ENCODE measurements at regions not wholly inside any gene's neighbourhood (a gene's known extent, or its start where the extent isn't known, plus 50 kb on each side); places are given as distances from the start of the nearest gene placed in this dataset.
"Not testable (repeated sequence)": the region's sequence is repeated elsewhere in the genome, so short reads cannot be mapped to it uniquely, and the experiment has no call there.

DNA sequence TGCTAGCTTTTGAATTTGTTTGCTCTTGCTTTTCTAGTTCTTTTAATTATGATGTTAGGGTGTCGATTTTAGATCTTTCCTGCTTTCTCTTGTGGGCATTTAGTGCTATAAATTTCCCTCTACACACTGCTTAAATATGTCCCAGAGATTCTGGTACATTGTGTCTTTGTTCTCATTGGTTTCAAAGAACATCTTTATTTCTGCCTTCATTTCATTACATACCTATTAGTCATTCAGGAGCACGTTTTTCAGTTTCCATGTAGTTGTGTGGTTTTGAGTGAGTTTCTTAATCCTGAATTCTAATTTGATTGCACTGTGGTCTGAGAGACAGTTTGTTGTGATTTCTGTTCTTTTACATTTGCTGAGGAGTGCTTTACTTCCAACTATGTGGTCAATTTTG, 51.2 kb upstream of the MB21D2 start:
- H2BK12ac ChIP-seq (ENCODE audit: low read length in 2 of 2); H3K27ac ChIP-seq (ENCODE audit: low read length, poor library complexity, severe bottlenecking); H4K91ac ChIP-seq (ENCODE audit: low read length); H2BK15ac ChIP-seq (ENCODE audit: low read depth, poor library complexity, severe bottlenecking); DNase-seq; H2BK120ac ChIP-seq (ENCODE audit: low read depth, low read length); H3K9me3 ChIP-seq (ENCODE audit: control insufficient read depth, low read length); H3K4me3 ChIP-seq (ENCODE audit: insufficient read depth in 1 of 2, low read depth in 1 of 2, low read length in 2 of 2); H2AK5ac ChIP-seq (ENCODE audit: low read length, severe bottlenecking); H2BK5ac ChIP-seq (ENCODE audit: low read depth, low read length, poor library complexity, severe bottlenecking); H3K4ac ChIP-seq (ENCODE audit: low read depth in 1 of 2, low read length in 2 of 2); H3K4me1 ChIP-seq (ENCODE audit: control insufficient read depth, insufficient read depth, low read depth, low read length); H3K27me3 ChIP-seq (ENCODE audit: control insufficient read depth in 1 of 2, insufficient read depth in 1 of 2, low read length in 2 of 2); H2AFZ ChIP-seq (ENCODE audit: low read depth, low read length); H3K36me3 ChIP-seq (ENCODE audit: control insufficient read depth in 1 of 2, insufficient read depth in 2 of 2, low read depth in 1 of 2, low read length in 2 of 2); H3K79me1 ChIP-seq (replicated peaks; ENCODE audit: low read length, poor library complexity, severe bottlenecking); H3K4me2 ChIP-seq (ENCODE audit: low read length, poor library complexity, severe bottlenecking); H3K23ac ChIP-seq (ENCODE audit: low read length in 2 of 2); H3K14ac ChIP-seq (ENCODE audit: low read length in 2 of 2); H3K18ac ChIP-seq (ENCODE audit: low read depth in 1 of 2, low read length in 2 of 2); H4K8ac ChIP-seq (ENCODE audit: low read length); H3K9ac ChIP-seq (ENCODE audit: low read length): not testable (repeated sequence)
- 22% methylated on average over 1 of the region's 2 CpGs for WGBS

GRCh38 chr3:192980632-192981031, 63.0 kb upstream of the MB21D2 start:
- Histone ChIP-seq H3K14ac (ENCODE audit: low read length in 2 of 2) (no peak overlapping the region), H3K27me3 (ENCODE audit: control insufficient read depth in 1 of 2, insufficient read depth in 1 of 2, low read length in 2 of 2) (no peaks in the 10 kb centered on the region), H2AK5ac (ENCODE audit: low read length, severe bottlenecking) (no peak overlapping the region), H3K4me3 (ENCODE audit: insufficient read depth in 1 of 2, low read depth in 1 of 2, low read length in 2 of 2) (no peak overlapping the region), H3K27ac (ENCODE audit: low read length, poor library complexity, severe bottlenecking) (no peak overlapping the region), H3K4ac (ENCODE audit: low read depth in 1 of 2, low read length in 2 of 2) (no peak overlapping the region), H3K9me3 (ENCODE audit: control insufficient read depth, low read length) (peaks cover 12% of the 10 kb centered on the region), H4K8ac (ENCODE audit: low read length) (no peak overlapping the region), H3K18ac (ENCODE audit: low read depth in 1 of 2, low read length in 2 of 2) (no peak overlapping the region), H3K9ac (ENCODE audit: low read length) (no peak overlapping the region), H3K23ac (ENCODE audit: low read length in 2 of 2) (no peak overlapping the region), H3K4me1 (ENCODE audit: control insufficient read depth, insufficient read depth, low read depth, low read length) (no peaks in the 10 kb centered on the region), H3K4me2 (ENCODE audit: low read length, poor library complexity, severe bottlenecking) (no peak overlapping the region), H3K36me3 (ENCODE audit: control insufficient read depth in 1 of 2, insufficient read depth in 2 of 2, low read depth in 1 of 2, low read length in 2 of 2) (no peaks in the 10 kb centered on the region), H2BK120ac (ENCODE audit: low read depth, low read length) (no peak overlapping the region), H2BK15ac (ENCODE audit: low read depth, poor library complexity, severe bottlenecking) (no peak overlapping the region), H2BK12ac (ENCODE audit: low read length in 2 of 2) (no peak overlapping the region), H2BK5ac (ENCODE audit: low read depth, low read length, poor library complexity, severe bottlenecking) (no peak overlapping the region), H3K79me1 (replicated peaks; ENCODE audit: low read length, poor library complexity, severe bottlenecking) (no peaks in the 10 kb centered on the region), H4K91ac (ENCODE audit: low read length) (no peak overlapping the region), H2AFZ (ENCODE audit: low read depth, low read length) (no peak overlapping the region)
- 96% methylated on average over 3 of the region's 5 CpGs for WGBS
- no peak for DNase-seq

GRCh38 chr3:192986379-192986778, 68.7 kb upstream of the MB21D2 start:
- no peak overlapping the region for H2BK5ac ChIP-seq (ENCODE audit: low read depth, low read length, poor library complexity, severe bottlenecking)
- H3K27me3 ChIP-seq (ENCODE audit: control insufficient read depth in 1 of 2, insufficient read depth in 1 of 2, low read length in 2 of 2), result no peaks in the 10 kb centered on the region
- H3K4ac ChIP-seq (ENCODE audit: low read depth in 1 of 2, low read length in 2 of 2), result no peak overlapping the region
- no peak overlapping the region for H3K27ac ChIP-seq (ENCODE audit: low read length, poor library complexity, severe bottlenecking)
- DNase-seq, result no peak
- H3K79me1 ChIP-seq (replicated peaks; ENCODE audit: low read length, poor library complexity, severe bottlenecking), result no peaks in the 10 kb centered on the region
- no peak overlapping the region for H3K4me3 ChIP-seq (ENCODE audit: insufficient read depth in 1 of 2, low read depth in 1 of 2, low read length in 2 of 2)
- 89% methylated on average over 10 of the region's 10 CpGs for WGBS
- H2AK5ac ChIP-seq (ENCODE audit: low read length, severe bottlenecking), result no peak overlapping the region
- no peak overlapping the region for H3K9ac ChIP-seq (ENCODE audit: low read length)
- no peak overlapping the region for H3K23ac ChIP-seq (ENCODE audit: low read length in 2 of 2)
- H2AFZ ChIP-seq (ENCODE audit: low read depth, low read length), result no peak overlapping the region
- no peak overlapping the region for H3K18ac ChIP-seq (ENCODE audit: low read depth in 1 of 2, low read length in 2 of 2)
- H3K14ac ChIP-seq (ENCODE audit: low read length in 2 of 2), result no peak overlapping the region
- no peak overlapping the region for H2BK120ac ChIP-seq (ENCODE audit: low read depth, low read length)
- no peak overlapping the region for H2BK12ac ChIP-seq (ENCODE audit: low read length in 2 of 2)
- no peak overlapping the region for H3K4me2 ChIP-seq (ENCODE audit: low read length, poor library complexity, severe bottlenecking)
- H3K36me3 ChIP-seq (ENCODE audit: control insufficient read depth in 1 of 2, insufficient read depth in 2 of 2, low read depth in 1 of 2, low read length in 2 of 2), result no peaks in the 10 kb centered on the region
- H3K9me3 ChIP-seq (ENCODE audit: control insufficient read depth, low read length), result no peaks in the 10 kb centered on the region
- H4K8ac ChIP-seq (ENCODE audit: low read length), result no peak overlapping the region
- no peaks in the 10 kb centered on the region for H3K4me1 ChIP-seq (ENCODE audit: control insufficient read depth, insufficient read depth, low read depth, low read length)
- no peak overlapping the region for H2BK15ac ChIP-seq (ENCODE audit: low read depth, poor library complexity, severe bottlenecking)
- H4K91ac ChIP-seq (ENCODE audit: low read length), result no peak overlapping the region

DNA sequence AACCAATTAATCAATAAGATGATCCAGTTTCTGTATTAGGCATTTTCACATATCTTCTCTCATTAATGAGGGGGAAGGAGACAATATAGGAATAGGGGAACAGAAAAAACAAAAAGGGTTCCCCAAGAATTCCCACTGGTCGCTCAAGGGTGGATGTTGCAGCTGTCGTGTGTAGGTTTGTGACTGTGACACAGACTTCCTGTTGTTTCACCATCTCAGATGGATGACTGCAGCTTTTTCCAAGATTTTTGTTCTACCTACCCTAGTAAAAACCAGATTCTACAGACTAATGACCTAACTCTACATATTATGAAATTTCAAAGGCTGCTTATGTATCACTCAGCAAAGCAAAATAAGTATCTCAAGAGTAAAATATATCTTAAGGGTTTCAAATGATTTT, 73.7 kb upstream of the MB21D2 start:
- 81% methylated on average over 2 of the region's 2 CpGs for WGBS

More for the DNA sequence above, 73.7 kb upstream of the MB21D2 start:
- Histone ChIP-seq H3K9me3 (ENCODE audit: control insufficient read depth, low read length) (no peaks in the 10 kb centered on the region), H3K79me1 (replicated peaks; ENCODE audit: low read length, poor library complexity, severe bottlenecking) (no peaks in the 10 kb centered on the region), H2BK15ac (ENCODE audit: low read depth, poor library complexity, severe bottlenecking) (no peak overlapping the region), H3K4me1 (ENCODE audit: control insufficient read depth, insufficient read depth, low read depth, low read length) (no peaks in the 10 kb centered on the region), H4K91ac (ENCODE audit: low read length) (no peak overlapping the region), H4K8ac (ENCODE audit: low read length) (no peak overlapping the region), H3K9ac (ENCODE audit: low read length) (no peak overlapping the region), H3K4me2 (ENCODE audit: low read length, poor library complexity, severe bottlenecking) (no peak overlapping the region), H3K4me3 (ENCODE audit: insufficient read depth in 1 of 2, low read depth in 1 of 2, low read length in 2 of 2) (no peak overlapping the region), H3K4ac (ENCODE audit: low read depth in 1 of 2, low read length in 2 of 2) (no peak overlapping the region), H2BK12ac (ENCODE audit: low read length in 2 of 2) (no peak overlapping the region), H3K23ac (ENCODE audit: low read length in 2 of 2) (no peak overlapping the region), H3K27ac (ENCODE audit: low read length, poor library complexity, severe bottlenecking) (no peak overlapping the region), H3K36me3 (ENCODE audit: control insufficient read depth in 1 of 2, insufficient read depth in 2 of 2, low read depth in 1 of 2, low read length in 2 of 2) (no peaks in the 10 kb centered on the region), H2AFZ (ENCODE audit: low read depth, low read length) (no peak overlapping the region), H2BK5ac (ENCODE audit: low read depth, low read length, poor library complexity, severe bottlenecking) (no peak overlapping the region), H2AK5ac (ENCODE audit: low read length, severe bottlenecking) (no peak overlapping the region), H3K14ac (ENCODE audit: low read length in 2 of 2) (no peak overlapping the region), H2BK120ac (ENCODE audit: low read depth, low read length) (no peak overlapping the region), H3K18ac (ENCODE audit: low read depth in 1 of 2, low read length in 2 of 2) (no peak overlapping the region), H3K27me3 (ENCODE audit: control insufficient read depth in 1 of 2, insufficient read depth in 1 of 2, low read length in 2 of 2) (no peaks in the 10 kb centered on the region)
- no peak for DNase-seq
